GM18517 (cell line): ENCODE measurements at regions not wholly inside any gene's neighbourhood (a gene's known extent, or its start where the extent isn't known, plus 50 kb on each side); places are given as distances from the start of the nearest gene placed in this dataset.

ENCODE experiments used
- ATAC-seq: cut with Tn5 transposase; IDR thresholded peaks from one replicate; pipeline ENCODE4 v1.9.1; 2021; ENCODE audit warnings: mild to moderate bottlenecking, moderate library complexity; ENCODE audit not compliant: unreplicated experiment

DNA sequence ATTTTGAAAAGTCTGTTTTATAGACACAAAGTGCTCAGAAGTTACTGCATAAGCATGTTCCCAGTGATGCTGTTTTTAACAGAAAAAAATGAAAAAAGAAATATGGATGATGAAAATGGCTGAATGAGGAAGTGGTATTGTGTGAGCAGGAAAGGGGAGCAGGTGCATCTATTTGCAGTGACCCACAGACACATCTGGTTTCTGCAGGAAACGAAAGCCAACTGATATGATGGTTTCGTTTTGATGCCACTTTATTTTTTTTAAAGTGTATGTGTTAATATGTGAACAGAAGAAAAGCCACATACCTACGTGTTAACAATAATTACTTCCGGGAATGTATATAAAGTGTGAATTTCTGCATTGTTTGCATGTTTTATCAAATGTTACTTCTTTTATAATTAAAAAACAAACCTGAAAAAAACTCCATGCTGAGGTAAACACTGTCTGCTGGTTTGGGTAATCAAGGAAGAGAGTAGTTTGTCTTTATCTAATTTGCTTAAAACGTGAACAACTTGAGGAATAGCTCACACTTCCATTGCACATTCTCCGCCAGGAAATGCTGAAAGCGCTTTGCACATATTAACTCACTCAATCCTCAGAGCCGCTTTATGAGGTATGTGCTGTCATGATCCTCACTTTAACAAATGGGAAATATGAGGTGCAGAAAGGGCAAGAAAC is 1335.9 kb downstream of the TBC1D22A start:
- ATAC-seq = peak; percentile 85

- peak; percentile 17 for ATAC-seq
Observed at GRCh38 chr22:48097723-48098122, 1335.3 kb downstream of the TBC1D22A start.

- no peak for ATAC-seq
Observed at GRCh38 chr22:48096851-48097665, 1334.6 kb downstream of the TBC1D22A start.

DNA sequence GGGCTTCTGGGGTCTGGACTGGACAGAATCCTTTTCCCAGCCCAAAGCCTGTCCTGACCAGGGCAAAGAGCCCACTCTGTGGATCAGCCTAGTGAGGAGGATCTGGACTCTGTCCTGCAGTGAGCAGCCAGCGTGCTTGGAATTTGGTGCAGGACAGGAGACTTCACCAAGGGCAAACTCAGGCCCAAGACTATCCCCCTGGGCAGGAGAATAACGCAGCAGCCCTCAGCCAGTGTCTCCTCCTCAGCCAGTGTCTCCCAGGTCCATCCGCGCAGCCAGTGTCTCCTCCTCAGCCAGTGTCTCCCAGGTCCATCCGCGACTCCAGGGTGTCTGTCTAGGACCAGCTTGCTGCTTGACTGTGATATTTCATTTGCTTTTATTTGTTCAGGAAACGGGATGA is 1334.0 kb downstream of the TBC1D22A start:
- ATAC-seq = no peak

GRCh38 chr22:48093981-48094380 is 1331.5 kb downstream of the TBC1D22A start:
- ATAC-seq = no peak

DNA sequence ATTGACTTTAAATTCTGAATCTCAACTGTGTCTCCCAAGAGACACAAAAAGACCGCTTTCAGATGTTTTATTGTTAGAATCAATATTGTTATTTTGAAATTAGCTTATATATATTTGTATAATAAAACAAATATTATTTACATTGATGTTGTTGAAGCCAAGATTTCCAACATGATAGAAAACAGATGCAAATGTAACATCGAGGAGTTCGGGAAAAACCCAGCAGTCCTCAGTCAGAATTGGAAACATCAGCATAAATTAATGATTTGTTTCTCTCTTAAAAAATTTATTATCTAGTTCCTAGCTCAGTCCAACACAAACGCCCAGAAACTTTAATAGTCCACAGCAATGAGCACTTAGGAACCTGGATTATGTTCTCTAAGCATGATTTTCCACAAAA is 1330.4 kb downstream of the TBC1D22A start:
- ATAC-seq = no peak

DNA sequence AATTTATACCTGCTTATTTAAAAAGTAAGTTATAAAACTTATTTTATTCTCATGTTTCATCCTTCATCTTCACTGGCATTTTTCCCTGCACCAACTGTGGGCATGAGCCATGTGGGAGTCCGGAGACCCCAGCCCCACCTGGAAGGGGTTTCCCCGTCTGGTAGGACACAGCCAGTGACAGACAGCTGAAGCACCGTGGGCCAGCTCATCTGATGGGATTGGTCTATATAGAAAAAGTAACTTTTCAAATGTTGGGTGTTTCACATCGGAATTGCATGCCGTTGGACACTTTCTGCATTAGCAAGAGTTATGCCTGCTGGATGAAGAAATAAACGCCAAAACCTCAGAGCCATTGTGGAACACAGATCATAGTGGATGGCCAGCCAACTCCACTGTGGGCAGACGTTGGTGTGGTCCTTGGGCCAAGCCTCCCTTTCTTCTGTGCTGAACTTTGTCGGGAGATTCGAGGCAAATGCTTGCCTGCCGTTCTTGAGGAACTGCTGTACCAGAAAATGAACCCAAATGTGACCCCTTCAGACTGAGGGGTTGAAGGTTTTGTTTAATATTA is 1329.3 kb downstream of the TBC1D22A start:
- no peak for ATAC-seq

- no peak for ATAC-seq
Observed at GRCh38 chr22:48091060-48091650, 1328.7 kb downstream of the TBC1D22A start.

- ATAC-seq = no peak
Observed at GRCh38 chr22:48090332-48090672, 1327.9 kb downstream of the TBC1D22A start.

- no peak for ATAC-seq
Observed at GRCh38 chr22:48089601-48090331, 1327.3 kb downstream of the TBC1D22A start.

GRCh38 chr22:48088926-48089536 is 1326.6 kb downstream of the TBC1D22A start:
- no peak for ATAC-seq

GRCh38 chr22:48088251-48088650 is 1325.8 kb downstream of the TBC1D22A start:
- ATAC-seq = no peak

- ATAC-seq = no peak
Observed at GRCh38 chr22:48085901-48086645, 1323.6 kb downstream of the TBC1D22A start.

GRCh38 chr22:48084729-48085050 is 1322.2 kb downstream of the TBC1D22A start:
- no peak for ATAC-seq

DNA sequence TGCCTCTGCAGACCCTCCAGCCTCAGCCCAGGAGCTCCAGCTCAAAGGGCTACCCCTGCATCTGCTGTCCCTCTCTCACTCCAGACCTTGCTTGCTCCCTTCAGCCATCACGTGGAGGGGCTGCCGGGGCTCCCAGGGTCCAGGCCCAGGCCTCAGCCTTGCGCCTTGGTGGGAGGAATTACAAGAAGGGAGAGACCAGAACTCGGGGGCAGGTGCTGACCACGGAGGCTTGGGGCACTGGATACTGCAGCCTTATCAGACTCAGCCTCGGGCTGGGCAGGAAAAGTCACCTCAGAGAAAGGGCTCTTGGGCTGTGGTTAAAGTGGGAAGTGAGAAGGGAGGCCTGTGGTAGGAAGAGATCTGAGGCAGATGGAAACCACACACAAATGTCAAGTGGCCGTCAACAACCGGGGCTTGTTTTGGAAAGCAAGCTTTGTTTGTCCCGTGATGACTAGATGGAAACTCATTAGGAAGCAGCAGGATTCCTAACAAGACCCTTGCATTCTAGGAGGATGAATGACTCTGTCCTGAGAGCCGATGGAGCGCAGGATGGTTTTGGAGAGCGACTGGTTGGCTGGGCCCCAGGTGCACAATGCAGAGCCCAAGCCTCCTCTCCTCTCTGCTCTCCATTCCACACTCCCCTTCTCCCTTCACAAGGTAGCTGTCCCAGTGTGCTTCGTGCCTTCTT is 1321.7 kb downstream of the TBC1D22A start:
- ATAC-seq = no peak

- no peak for ATAC-seq
Observed at GRCh38 chr22:48083502-48083901, 1321.1 kb downstream of the TBC1D22A start.

- ATAC-seq = no peak
Observed at GRCh38 chr22:48082284-48082683, 1319.8 kb downstream of the TBC1D22A start.

DNA sequence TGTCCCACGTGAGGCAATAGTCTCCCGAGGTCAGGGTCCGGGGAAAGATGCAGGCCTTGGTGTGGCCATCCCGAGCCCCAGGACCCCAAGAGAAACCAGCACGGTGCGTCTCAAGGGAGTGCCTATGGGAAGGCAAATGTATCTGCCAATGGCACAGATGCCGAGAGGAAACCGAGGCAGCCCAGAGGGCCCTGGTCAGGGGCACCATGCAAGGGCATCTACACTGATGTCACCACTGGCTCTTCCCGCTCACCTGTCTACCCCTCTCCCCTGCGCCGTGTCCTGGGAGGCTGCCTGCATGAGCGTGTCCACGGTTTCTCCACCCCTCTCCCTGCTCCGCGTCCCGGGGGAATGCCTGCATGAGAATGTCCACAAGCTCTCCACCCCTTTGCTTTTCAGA is 1318.8 kb downstream of the TBC1D22A start:
- no peak for ATAC-seq

DNA sequence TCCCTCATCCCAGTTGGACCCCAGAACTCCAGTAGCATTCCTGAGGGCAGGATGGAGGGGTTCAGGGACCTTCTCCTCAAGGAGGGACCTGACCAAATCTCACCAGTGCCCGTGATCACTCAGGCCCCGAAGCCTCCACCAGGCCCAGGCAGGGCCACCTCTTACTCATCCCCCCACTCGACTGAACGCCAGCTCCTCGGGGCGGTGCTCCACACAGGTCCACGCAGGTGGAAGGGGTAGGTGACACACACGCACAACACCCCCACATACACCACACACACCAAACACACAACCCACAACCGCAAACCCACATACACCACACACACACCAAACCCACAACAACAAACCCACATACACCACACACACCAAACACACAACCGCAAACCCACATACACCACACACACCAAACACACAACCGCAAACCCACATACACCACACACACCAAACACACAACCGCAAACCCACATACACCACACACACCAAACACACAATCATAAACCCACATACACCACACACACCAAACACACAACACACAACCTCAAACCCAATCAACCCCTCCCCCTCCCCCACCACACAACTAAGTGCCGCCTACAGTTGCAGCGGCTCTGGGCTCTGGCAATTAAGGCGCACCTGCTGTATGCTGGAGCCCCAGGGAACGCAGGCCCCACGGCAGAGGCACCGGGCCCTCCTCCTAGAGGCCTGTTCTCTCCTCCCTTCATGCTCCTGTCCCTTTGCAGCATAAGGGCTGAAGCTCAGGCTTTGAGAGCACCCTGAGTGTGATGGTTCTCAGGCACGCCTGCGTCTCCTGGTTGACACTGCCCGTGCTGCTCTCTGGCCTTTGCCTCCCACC is 1318.1 kb downstream of the TBC1D22A start:
- no peak for ATAC-seq
